GM12878 (cell line): ENCODE measurements at regions not wholly inside any gene's neighbourhood (a gene's known extent, or its start where the extent isn't known, plus 50 kb on each side); places are given as distances from the start of the nearest gene placed in this dataset.

Experiments used
- ATAC-seq: fragments of 200-7000 bp; cut with Tn5 transposase; 3 replicates; pipeline ENCODE4 v1.9.1; 2020; ENCODE audit warnings: mild to moderate bottlenecking, moderate library complexity
- BruUV-seq: library from RNA; stranded (reverse); fragments of 400-500 nt; replicated peaks from 2 replicates; lab custom pipeline; 2021; lab: Mats Ljungman, UMichigan
- CTCF ChIA-PET: fragments of 300-600 bp; sonication (Branson Sonifier 250); formaldehyde crosslinking; extraction: SDS; loops from one replicate; lab custom pipeline; 2021; ENCODE audit warnings: inconsistent platforms; lab: Yijun Ruan, JAX
- POLR2A ChIA-PET: fragments of 350-600 bp; formaldehyde crosslinking; extraction: SDS; loops from one replicate; lab custom pipeline; 2021; ENCODE audit warnings: inconsistent platforms; lab: Charles Lee
- RAD21 ChIA-PET: fragments of 300-600 bp; sonication (Branson Sonifier 250); formaldehyde crosslinking; loops from one replicate; lab custom pipeline; 2023; ENCODE audit warnings: antibody characterized with exemption; ENCODE audit not compliant: unreplicated experiment; lab: Charles Lee
- SMC1A ChIA-PET: fragments of 300-600 bp; sonication (Branson Sonifier 250); formaldehyde crosslinking; loops from one replicate; lab custom pipeline; 2023; ENCODE audit not compliant: unreplicated experiment, uncharacterized antibody; lab: Charles Lee
- DNase-seq: peaks from one replicate; pipeline ENCODE4 v3.0.0-alpha.2; 2011; ENCODE audit warnings: low read depth, low spot score
- FAIRE-seq: peaks from 3 replicates; lab custom pipeline; 2011; peaks lifted over from hg19 to GRCh38; lab: Jason Lieb, UNC
- H2AFZ ChIP-seq: 2 replicates; pipeline ENCODE4 v1.6.0; 2011; ENCODE audit warnings: low read depth, low read length, control low read depth; ENCODE audit not compliant: control insufficient read depth
- H3K27ac ChIP-seq: 2 replicates; pipeline ENCODE4 v1.5.1; 2011; ENCODE audit warnings: control low read depth; ENCODE audit not compliant: control insufficient read depth, insufficient read depth
- H3K27me3 ChIP-seq, 2 experiments: replicated peaks in 1 of 2; 2 replicates each; pipeline versions ENCODE4 v1.6.0 to v1.6.1; 2011; ENCODE audit warnings: low read length in 1 of 2; ENCODE audit not compliant: control insufficient read depth in 2 of 2, insufficient read depth in 2 of 2
- H3K36me3 ChIP-seq, 2 experiments: 2 replicates each; pipeline ENCODE4 v1.5.1; 2011; ENCODE audit warnings: low read length in 1 of 2; ENCODE audit not compliant: control insufficient read depth in 2 of 2, insufficient read depth in 2 of 2
- H3K4me1 ChIP-seq: 2 replicates; pipeline ENCODE4 v1.6.1; 2011; ENCODE audit warnings: mild to moderate bottlenecking, low read length, moderate library complexity, mixed read lengths; ENCODE audit not compliant: control insufficient read depth, insufficient read depth
- H3K4me2 ChIP-seq: 2 replicates; pipeline ENCODE4 v1.6.0; 2011; ENCODE audit warnings: control low read depth; ENCODE audit not compliant: control insufficient read depth, insufficient read depth
- H3K4me3 ChIP-seq: fragments of 200-600 bp; sonication (generic); 2 replicates; pipeline ENCODE4 v1.5.1; 2016
- H3K79me2 ChIP-seq: 2 replicates; pipeline ENCODE4 v1.6.0; 2011; ENCODE audit warnings: low read length; ENCODE audit not compliant: control insufficient read depth, insufficient read depth
- H3K9ac ChIP-seq: 2 replicates; pipeline ENCODE4 v1.8.0; 2011; ENCODE audit warnings: low read length, control low read depth, mixed read lengths; ENCODE audit not compliant: control insufficient read depth, insufficient read depth
- H3K9me3 ChIP-seq: replicated peaks from 3 replicates; pipeline ENCODE4 v1.5.1; 2011; ENCODE audit warnings: mild to moderate bottlenecking, low read length; ENCODE audit not compliant: control insufficient read depth, insufficient read depth
- H4K20me1 ChIP-seq: 2 replicates; pipeline ENCODE4 v1.6.0; 2011; ENCODE audit not compliant: control insufficient read depth, insufficient read depth
- EZH2 ChIP-seq: IDR thresholded peaks from 2 replicates; pipeline ENCODE4 v1.6.1; 2012; ENCODE audit warnings: low read depth, mild to moderate bottlenecking, control low read depth, inconsistent platforms, low read length, borderline replicate concordance; ENCODE audit not compliant: control insufficient read depth
- IRF4 ChIP-seq: IDR thresholded peaks from 2 replicates; pipeline ENCODE4 v1.6.1; 2011; ENCODE audit warnings: low read depth, low read length
- JUNB ChIP-seq: IDR thresholded peaks from 2 replicates; pipeline ENCODE4 v1.6.1; 2016; ENCODE audit warnings: antibody characterized with exemption, mild to moderate bottlenecking
- KAT2A ChIP-seq: conservative IDR thresholded peaks from 2 replicates; pipeline ENCODE4 v1.6.1; 2011; ENCODE audit warnings: low read depth, low read length; ENCODE audit not compliant: control insufficient read depth
- SIX5 ChIP-seq: IDR thresholded peaks from 2 replicates; pipeline ENCODE4 v1.6.1; 2011; ENCODE audit warnings: mild to moderate bottlenecking, low read depth, low read length, moderate library complexity; ENCODE audit not compliant: severe bottlenecking
- SMARCA5 ChIP-seq: fragments of 450-650 bp; IDR thresholded peaks from 2 replicates; pipeline ENCODE4 v1.6.1; 2017; ENCODE audit warnings: mild to moderate bottlenecking
- SMC3 ChIP-seq: IDR thresholded peaks from 2 replicates; pipeline ENCODE4 v1.6.1; 2011; ENCODE audit warnings: low read length, improper control_type of control experiment, borderline replicate concordance
- SPI1 ChIP-seq: IDR thresholded peaks from 2 replicates; pipeline ENCODE4 v1.6.1; 2011; ENCODE audit warnings: low read depth, mild to moderate bottlenecking, low read length, moderate library complexity, borderline replicate concordance; ENCODE audit not compliant: insufficient read depth
- TCF3 ChIP-seq: IDR thresholded peaks from 2 replicates; pipeline ENCODE4 v1.6.1; 2012; ENCODE audit warnings: low read depth, mild to moderate bottlenecking, low read length, borderline replicate concordance; ENCODE audit not compliant: insufficient read depth
- TCF7 ChIP-seq: IDR thresholded peaks from 2 replicates; pipeline ENCODE4 v1.6.1; 2014; ENCODE audit warnings: antibody characterized with exemption, borderline replicate concordance
- ZNF207 ChIP-seq: fragments of 450-650 bp; IDR thresholded peaks from 2 replicates; pipeline ENCODE4 v1.6.1; 2014; ENCODE audit warnings: antibody characterized with exemption, mild to moderate bottlenecking, borderline replicate concordance
- WGBS: methylation state at CpG from one replicate; pipeline ENCODE4 v1.1.6; 2016; ENCODE audit warnings: low lambda C conversion rate; ENCODE audit not compliant: insufficient replicate concordance, insufficient coverage; ENCODE audit errors: missing lambda C conversion rate; 5-methylcytosine and 5-hydroxymethylcytosine counted together
- in situ Hi-C: fragments of 300-500 bp; cut with MboI; formaldehyde crosslinking; loops from 9 replicates; pipeline ENCODE4 v1.14.3; 2018; ENCODE audit warnings: mixed read lengths
- intact Hi-C: fragments of 100-400 bp; cut with micrococcal nuclease; formaldehyde crosslinking; loops from one replicate; pipeline ENCODE4 v1.14.2; 2022; ENCODE audit not compliant: unreplicated experiment
- TF ChIP-seq, protein P1 (sequence below): fragments of 450-650 bp; IDR thresholded peaks from 2 replicates; pipeline ENCODE4 v1.6.1; 2018; ENCODE audit warnings: borderline replicate concordance, mild to moderate bottlenecking; ENCODE audit not compliant: partially characterized antibody
- TF ChIP-seq, protein P2 (sequence below): fragments of 450-650 bp; formaldehyde crosslinking; IDR thresholded peaks from 2 replicates; pipeline ENCODE4 v1.4.0; 2020; ENCODE audit warnings: mild to moderate bottlenecking, moderate library complexity

DNA sequence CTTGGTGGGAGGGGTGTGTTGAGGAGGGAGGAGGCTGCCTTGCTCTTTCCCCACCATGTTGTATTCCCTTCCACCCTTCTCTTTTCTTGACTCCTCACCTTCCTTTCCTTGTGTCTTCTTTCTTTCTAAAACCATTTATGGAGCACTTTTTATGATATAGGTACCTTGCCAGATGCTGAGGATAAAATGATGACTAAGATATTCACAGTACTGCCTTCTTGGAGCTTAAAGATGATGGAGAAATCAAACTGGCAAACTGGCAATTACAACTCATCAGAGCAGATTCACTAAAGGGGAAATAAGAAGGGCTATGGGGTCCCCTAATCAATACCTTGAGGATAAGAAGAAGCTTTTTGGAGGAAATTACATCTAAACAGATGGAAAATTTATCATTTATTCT is 273.2 kb upstream of the MEF2C start (continued):
- TF ChIP-seq EZH2: no peak
- TF ChIP-seq, protein P1, sequence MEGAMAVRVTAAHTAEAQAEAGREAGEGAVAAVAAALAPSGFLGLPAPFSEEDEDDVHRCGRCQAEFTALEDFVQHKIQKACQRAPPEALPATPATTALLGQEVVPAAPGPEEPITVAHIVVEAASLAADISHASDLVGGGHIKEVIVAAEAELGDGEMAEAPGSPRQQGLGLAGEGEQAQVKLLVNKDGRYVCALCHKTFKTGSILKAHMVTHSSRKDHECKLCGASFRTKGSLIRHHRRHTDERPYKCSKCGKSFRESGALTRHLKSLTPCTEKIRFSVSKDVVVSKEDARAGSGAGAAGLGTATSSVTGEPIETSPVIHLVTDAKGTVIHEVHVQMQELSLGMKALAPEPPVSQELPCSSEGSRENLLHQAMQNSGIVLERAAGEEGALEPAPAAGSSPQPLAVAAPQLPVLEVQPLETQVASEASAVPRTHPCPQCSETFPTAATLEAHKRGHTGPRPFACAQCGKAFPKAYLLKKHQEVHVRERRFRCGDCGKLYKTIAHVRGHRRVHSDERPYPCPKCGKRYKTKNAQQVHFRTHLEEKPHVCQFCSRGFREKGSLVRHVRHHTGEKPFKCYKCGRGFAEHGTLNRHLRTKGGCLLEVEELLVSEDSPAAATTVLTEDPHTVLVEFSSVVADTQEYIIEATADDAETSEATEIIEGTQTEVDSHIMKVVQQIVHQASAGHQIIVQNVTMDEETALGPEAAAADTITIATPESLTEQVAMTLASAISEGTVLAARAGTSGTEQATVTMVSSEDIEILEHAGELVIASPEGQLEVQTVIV: no peak
- no peak for TF ChIP-seq SIX5
- no peak for TF ChIP-seq SMARCA5
- TF ChIP-seq, all 136 proteins: peak for 0

DNA sequence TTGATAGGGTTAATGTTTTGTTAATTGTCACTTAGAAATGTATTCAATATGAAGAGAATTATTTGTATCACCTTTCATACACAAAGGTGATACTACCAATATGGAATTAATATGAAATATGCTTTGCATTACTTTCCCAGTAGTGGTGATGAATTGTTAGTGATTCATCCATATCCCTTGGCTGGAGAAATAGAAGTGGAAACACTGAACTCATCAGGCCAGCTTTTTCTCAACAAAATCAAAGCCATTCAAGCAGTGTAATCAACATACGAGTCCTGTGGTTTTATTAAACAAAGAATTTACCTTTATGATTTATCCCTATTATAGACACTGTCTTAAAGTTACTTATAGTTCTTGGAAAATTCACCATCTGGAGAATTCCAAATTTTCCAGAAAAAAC is 264.0 kb upstream of the MEF2C start:
- FAIRE-seq: no peak

More for the DNA sequence above, 264.0 kb upstream of the MEF2C start:
- Histone ChIP-seq H3K4me3 (no peak overlapping the region), H3K27ac (no peak overlapping the region), H4K20me1 (no peaks in the 10 kb centered on the region), H3K4me1 (no peaks in the 10 kb centered on the region), H3K36me3 (no peaks in the 10 kb centered on the region), H3K9me3 (no peaks in the 10 kb centered on the region), H3K79me2 (no peaks in the 10 kb centered on the region), H3K27me3 (no peaks in the 10 kb centered on the region), H2AFZ (no peak overlapping the region), H3K9ac (no peak overlapping the region), H3K4me2 (no peak overlapping the region)
- RAD21 ChIA-PET: no interaction called here
- ATAC-seq (no peak), DNase-seq (no peak)
- WGBS: 100% methylated on average over 1 of the region's 1 CpG
- intact Hi-C loops (no loop called here), in situ Hi-C loops (no loop called here)
- SMC1A ChIA-PET: interaction anchor here (1.0 to 1.4 kb wide), 2 partner anchors 83 to 87 kb away, joined by 3 read pairs; no protein-coding TSS in a partner anchor
- CTCF ChIA-PET: no interaction called here
- POLR2A ChIA-PET: no interaction called here
- BruUV-seq: no TSS peak
- TF ChIP-seq TCF3: no peak
- no peak for TF ChIP-seq SPI1
- no peak for TF ChIP-seq ZNF207
- TF ChIP-seq JUNB: no peak
- no peak for TF ChIP-seq SMC3
- TF ChIP-seq KAT2A: no peak
- no peak for TF ChIP-seq TCF7
- TF ChIP-seq, protein P2, sequence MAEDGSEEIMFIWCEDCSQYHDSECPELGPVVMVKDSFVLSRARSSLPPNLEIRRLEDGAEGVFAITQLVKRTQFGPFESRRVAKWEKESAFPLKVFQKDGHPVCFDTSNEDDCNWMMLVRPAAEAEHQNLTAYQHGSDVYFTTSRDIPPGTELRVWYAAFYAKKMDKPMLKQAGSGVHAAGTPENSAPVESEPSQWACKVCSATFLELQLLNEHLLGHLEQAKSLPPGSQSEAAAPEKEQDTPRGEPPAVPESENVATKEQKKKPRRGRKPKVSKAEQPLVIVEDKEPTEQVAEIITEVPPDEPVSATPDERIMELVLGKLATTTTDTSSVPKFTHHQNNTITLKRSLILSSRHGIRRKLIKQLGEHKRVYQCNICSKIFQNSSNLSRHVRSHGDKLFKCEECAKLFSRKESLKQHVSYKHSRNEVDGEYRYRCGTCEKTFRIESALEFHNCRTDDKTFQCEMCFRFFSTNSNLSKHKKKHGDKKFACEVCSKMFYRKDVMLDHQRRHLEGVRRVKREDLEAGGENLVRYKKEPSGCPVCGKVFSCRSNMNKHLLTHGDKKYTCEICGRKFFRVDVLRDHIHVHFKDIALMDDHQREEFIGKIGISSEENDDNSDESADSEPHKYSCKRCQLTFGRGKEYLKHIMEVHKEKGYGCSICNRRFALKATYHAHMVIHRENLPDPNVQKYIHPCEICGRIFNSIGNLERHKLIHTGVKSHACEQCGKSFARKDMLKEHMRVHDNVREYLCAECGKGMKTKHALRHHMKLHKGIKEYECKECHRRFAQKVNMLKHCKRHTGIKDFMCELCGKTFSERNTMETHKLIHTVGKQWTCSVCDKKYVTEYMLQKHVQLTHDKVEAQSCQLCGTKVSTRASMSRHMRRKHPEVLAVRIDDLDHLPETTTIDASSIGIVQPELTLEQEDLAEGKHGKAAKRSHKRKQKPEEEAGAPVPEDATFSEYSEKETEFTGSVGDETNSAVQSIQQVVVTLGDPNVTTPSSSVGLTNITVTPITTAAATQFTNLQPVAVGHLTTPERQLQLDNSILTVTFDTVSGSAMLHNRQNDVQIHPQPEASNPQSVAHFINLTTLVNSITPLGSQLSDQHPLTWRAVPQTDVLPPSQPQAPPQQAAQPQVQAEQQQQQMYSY (CRISPR knock-in tag): no peak
- TF ChIP-seq IRF4: no peak
